Esophagus mucosa (tissue), 1 donor: ENCODE measurements at regions not wholly inside any gene's neighbourhood (a gene's known extent, or its start where the extent isn't known, plus 50 kb on each side); places are given as distances from the start of the nearest gene placed in this dataset.
"Not testable (repeated sequence)": the region's sequence is repeated elsewhere in the genome, so short reads cannot be mapped to it uniquely, and the experiment has no call there.

Source experiments
- ATAC-seq: fragments of 200-7000 bp; cut with Tn5 transposase; one replicate; pipeline ENCODE4 v1.9.1; 2020
- donor health status: DM: yes; HTN: yes; CAD: no.

DNA sequence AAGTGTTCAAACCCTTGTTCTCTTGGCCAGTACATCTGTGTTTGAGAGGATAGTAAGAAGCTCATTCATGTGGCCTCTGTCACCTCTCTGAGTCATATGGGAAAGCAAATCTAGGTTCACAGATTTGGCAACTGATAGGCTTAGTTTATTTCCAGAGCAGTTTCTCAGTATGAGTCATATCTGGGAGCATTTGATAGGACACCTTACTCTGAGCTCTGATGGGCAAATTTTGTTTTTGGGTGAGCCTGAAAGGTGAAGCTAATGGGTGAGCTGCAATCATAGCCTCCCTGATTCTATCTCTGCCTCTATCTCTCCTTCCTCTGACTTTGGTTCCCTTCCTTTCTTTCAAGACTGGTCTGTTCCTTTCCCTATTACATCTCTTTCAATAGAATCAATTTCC is 134.4 kb downstream of the S1PR1 start:
- peak; percentile 60 for ATAC-seq

- no peak for ATAC-seq
These were observed 136.8 kb downstream of the S1PR1 start for GRCh38 chr1:101373570-101373969.

- ATAC-seq = not testable (repeated sequence)
These were observed 138.6 kb downstream of the S1PR1 start for GRCh38 chr1:101375448-101375847.

DNA sequence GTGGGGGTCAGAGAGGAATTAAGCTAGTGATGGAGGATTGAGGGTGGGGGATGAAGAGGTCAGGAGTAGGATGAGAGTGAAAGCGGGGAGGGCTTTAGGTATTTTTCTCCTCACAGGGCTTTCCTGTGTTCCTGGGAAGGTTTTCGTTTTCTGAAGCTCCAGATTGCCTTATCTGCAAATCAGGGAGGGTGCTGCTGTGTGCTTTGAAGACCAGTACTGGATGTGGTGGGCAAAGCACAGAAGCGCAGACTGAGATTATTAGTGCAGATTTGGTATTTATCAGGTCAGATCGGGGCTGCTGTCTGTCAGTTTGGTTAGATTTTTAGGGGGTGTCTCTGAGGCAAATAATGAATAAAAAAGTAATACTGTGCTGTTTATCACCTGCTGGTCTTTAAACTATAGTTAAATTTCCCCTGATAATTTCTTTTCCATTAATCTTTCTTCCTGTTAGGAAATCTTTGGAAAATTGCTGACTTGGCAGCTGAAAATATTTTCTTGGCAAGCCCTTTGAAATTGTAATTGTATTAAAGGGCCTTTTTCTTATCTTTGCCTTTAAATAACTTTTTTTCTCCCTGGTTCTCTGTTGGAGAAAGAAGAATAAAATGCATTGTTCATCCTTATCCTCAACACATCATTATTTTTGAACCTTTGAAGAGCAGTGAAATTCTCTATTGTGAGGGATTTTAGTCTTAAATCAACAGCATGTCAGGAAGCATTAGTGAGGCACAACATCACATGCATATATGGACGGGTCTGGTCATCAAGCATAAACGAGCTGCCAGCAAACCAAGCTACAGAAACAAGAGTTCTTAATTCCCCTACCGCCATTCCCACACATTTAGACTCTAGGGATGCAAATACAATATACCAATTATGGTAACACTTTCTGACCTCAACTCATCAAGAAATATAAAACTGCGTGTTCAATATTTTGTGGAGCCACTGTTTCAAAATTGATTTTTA is 139.6 kb downstream of the S1PR1 start:
- no peak for ATAC-seq

DNA sequence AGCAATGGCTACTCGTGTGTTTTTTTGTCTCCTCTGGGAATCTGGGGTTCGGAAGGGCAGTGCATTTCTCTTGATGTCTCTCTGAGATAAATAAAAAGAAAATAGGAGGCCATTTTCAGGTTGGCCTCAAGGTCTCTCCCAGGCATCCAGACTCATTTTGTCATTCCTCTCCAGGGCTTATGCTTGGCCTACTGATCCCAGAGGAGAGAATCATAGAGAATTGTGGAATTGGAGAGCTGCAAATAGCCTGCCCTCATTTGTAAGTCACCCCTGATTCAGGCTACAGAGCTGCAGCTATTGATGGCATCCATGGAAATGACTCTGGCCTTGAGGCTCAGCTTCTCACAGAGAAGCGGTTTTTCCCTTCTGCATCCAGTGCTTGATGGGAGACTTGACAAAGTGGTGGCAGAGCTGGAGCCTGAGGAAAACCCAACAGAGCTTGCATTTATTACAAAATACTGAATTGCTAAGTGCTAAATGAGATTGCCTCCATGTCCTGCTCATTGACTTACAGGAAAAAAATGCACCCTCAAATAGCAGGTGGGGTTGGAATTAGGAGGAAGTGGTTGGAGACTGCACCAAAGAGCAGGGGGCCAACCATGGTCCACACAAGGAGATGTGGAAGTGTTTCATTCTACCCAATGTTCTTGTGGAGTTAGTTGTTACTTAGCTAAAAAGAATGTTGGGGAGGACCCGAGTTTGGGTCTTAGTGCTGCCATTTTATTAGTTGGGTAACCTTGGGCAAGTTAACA is 140.4 kb downstream of the S1PR1 start:
- no peak for ATAC-seq

DNA sequence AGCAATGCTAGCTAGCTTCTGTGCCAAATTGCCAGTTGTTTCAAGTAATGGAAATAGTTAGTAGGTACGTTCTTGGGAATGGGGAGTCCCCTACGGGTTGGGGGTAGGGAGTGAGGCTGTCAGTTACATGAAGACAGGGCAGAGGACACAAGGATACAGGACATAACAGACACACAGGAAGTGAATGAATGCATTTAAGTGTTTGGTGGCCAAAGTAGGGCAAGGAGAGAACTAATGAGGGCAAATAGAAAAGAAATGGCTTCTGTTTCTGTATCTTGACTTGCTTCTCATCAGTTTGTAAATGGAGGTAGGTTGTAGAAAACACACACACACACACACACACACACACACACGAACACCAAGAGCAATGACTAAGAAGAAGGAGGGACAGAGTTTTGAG is 142.2 kb downstream of the S1PR1 start:
- ATAC-seq = no peak

- no peak for ATAC-seq
These were observed 143.1 kb downstream of the S1PR1 start for GRCh38 chr1:101379950-101380349.

GRCh38 chr1:101382135-101382534 is 145.3 kb downstream of the S1PR1 start:
- no peak for ATAC-seq

GRCh38 chr1:101388904-101389546 is 152.2 kb downstream of the S1PR1 start:
- ATAC-seq = peak; percentile 41

- no peak for ATAC-seq
These were observed 152.7 kb downstream of the S1PR1 start for GRCh38 chr1:101389547-101389929.

GRCh38 chr1:101392552-101392951 is 155.7 kb downstream of the S1PR1 start:
- no peak for ATAC-seq

GRCh38 chr1:101394041-101394440 is 157.2 kb downstream of the S1PR1 start:
- ATAC-seq = no peak

GRCh38 chr1:101399222-101399621 is 162.4 kb downstream of the S1PR1 start:
- no peak for ATAC-seq

- no peak for ATAC-seq
These were observed 169.5 kb downstream of the S1PR1 start for GRCh38 chr1:101406271-101406670.

DNA sequence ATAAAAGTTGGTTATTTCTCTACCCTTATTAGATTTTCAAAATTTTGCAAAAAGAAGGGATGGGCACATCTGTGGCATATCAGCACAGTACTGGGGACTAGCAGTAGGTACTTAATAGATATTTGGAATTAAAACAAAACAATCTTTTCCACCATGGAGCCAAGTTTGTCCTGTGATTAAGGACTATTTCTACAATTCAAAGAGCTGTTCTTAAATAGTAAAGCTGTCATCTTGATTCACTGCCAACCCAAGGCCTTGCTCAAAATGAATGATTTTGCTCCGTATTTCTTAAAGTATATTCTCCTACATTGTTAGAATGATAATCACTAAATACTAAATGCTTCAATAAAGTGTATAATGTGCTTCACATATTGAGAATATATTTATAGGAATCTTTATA is 169.9 kb downstream of the S1PR1 start:
- no peak for ATAC-seq

- no peak for ATAC-seq
These were observed 170.8 kb downstream of the S1PR1 start for GRCh38 chr1:101407505-101408211.

DNA sequence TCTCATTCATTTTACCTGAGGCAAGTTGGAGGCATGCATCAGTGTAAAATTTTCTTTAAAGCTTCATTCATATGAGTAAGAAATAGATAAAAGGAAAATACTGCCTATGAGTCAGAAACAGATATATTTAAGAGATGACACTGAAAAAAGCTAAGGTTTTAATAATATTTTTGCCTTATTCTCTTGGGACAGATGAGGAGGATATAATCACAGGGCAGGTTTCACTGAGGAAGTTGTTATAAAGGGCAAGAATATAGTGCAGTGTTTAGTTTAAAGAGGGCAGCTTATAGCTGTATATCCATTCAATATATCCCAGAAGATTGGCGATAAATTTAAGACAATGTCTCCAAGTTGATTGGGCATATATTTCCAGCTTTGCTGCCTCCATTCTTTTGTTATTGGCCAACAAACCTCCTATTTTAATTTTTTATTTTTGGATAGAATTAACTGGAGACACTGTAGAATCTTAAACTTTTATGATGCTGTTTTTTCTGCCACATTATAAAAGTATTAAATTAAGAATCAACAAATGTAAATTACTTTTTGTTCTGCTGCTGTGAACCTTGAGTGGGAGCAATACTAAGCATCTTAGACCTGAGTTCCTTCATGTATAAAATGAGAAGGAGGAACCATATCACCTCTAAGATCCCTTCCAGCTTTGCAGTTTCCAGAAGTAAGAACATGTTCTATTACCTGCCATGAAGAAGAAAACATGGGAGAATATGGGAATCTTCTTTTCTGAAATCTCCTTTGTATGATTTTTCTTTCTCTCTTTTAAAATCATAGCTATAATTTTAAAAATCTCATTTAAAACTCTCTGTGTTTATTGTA is 171.6 kb downstream of the S1PR1 start:
- ATAC-seq = no peak

DNA sequence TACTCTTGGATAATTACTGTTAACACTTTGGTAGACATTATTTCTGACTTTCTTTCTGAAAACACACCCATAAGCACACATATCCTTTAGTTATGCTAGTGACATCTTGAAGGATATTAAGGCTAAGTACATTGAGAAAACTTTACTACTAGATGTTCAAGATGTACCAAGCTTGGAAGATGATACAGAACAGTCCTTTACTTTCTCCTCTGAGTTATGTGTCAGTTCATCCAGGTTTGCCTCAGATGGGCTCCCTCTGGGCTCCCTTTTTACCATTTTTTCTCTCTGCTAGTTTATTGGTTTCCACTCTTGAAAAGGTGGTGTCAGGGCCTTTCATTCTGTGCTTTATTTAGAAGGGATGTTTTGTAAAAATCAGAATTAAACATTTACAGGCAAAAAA is 172.3 kb downstream of the S1PR1 start:
- no peak for ATAC-seq

DNA sequence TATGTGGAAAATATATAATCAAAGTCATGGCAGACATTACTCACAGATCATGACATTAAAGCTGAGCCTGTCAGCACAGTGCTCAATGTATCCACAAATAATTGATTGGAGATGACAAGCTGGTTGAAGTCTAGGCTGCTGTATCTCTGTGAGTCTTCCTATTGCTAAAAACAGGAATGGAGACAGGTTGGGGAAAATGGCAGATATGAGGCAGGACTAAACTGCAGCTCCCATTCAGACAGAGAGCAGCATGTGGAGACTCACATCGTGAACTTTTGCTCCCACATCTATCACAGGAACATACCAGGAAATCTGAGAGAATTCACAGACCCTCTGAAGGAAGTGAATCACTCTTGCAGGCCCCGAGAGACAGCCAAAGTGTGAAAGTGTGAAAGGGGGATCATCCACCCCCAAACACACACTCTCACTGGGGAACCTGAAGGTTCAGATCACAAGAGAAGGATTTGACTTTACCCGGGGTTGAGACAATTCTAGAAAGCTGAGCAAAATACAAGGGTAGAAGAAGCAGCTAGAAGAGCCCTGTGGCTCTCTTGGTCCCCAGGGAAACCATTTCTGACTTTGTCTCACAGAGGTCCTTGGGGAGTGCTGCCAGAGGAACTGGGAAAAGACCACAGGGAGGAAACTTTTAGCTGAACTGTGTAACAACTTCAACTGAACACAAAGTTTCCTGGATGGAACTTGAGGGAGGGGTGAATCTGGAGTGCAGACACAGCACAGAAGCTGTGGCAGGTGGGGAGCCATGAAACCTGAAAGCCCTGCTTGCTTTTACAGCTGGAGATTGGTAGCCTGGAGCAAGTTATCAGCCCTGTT is 173.4 kb downstream of the S1PR1 start:
- no peak for ATAC-seq

- ATAC-seq = no peak
These were observed 183.6 kb downstream of the S1PR1 start for GRCh38 chr1:101420406-101420805.

DNA sequence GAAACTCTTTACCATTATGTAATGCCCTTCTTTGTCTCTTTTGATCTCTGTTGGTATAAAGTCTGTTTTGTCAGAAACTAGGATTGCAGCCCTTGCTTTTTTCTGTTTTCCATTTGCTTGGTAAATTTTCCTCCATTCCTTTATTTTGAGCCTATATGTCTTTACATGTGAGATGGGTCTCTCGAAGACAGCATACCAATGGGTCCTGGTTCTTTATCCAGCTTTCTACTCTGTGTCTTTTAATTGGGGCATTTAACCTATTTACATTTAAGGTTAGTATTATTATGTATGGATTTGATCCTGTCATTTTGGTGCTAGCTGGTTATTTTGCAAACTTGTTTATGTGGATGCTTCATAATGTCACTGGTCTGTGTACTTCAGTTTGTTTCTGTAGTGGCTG is 191.3 kb downstream of the S1PR1 start:
- ATAC-seq = not testable (repeated sequence)
